Fibroblast of the aortic adventitia (primary cell): ENCODE measurements at regions not wholly inside any gene's neighbourhood (a gene's known extent, or its start where the extent isn't known, plus 50 kb on each side); places are given as distances from the start of the nearest gene placed in this dataset.

Source experiments
- DNase-seq: peaks from one replicate; pipeline ENCODE4 v3.0.0-alpha.2; 2010; ENCODE audit warnings: low read depth
- H3K4me3 ChIP-seq: 2 replicates; pipeline ENCODE4 v1.5.1; 2011; ENCODE audit warnings: low read depth, mild to moderate bottlenecking, control low read depth, low read length, moderate library complexity
- CTCF ChIP-seq: IDR thresholded peaks from 2 replicates; pipeline ENCODE4 v1.5.1; 2011; ENCODE audit warnings: mild to moderate bottlenecking, low read length, control low read depth, inconsistent platforms; ENCODE audit not compliant: insufficient read depth

GRCh38 chr13:73754727-73755292 lies 379.4 kb downstream of the KLF12 start:
- peak; percentile 65 for TF ChIP-seq CTCF
- no peak overlapping the region for H3K4me3 ChIP-seq
- peak; percentile 79 for DNase-seq

- no peak for TF ChIP-seq CTCF
- no peak for DNase-seq
- H3K4me3 ChIP-seq, result no peak overlapping the region
Measured at GRCh38 chr13:73754241-73754640, 380.0 kb downstream of the KLF12 start.

GRCh38 chr13:73751290-73751689 lies 382.9 kb downstream of the KLF12 start:
- DNase-seq, result no peak
- H3K4me3 ChIP-seq, result no peak overlapping the region
- TF ChIP-seq CTCF, result no peak

GRCh38 chr13:73748404-73748803 lies 385.8 kb downstream of the KLF12 start:
- no peak for DNase-seq
- no peak overlapping the region for H3K4me3 ChIP-seq
- TF ChIP-seq CTCF, result no peak

GRCh38 chr13:73745190-73745589 lies 389.0 kb downstream of the KLF12 start:
- DNase-seq, result no peak
- H3K4me3 ChIP-seq, result no peak overlapping the region

GRCh38 chr13:73742982-73743381 lies 391.2 kb downstream of the KLF12 start:
- no peak overlapping the region for H3K4me3 ChIP-seq
- no peak for TF ChIP-seq CTCF
- no peak for DNase-seq

More at GRCh38 chr13:73745190-73745589, 389.0 kb downstream of the KLF12 start:
- TF ChIP-seq CTCF, result no peak

GRCh38 chr13:73741742-73742141 lies 392.5 kb downstream of the KLF12 start:
- no peak for TF ChIP-seq CTCF
- H3K4me3 ChIP-seq, result no peak overlapping the region
- DNase-seq, result no peak
